HEK293 (cell line): ENCODE measurements at regions not wholly inside any gene's neighbourhood (a gene's known extent, or its start where the extent isn't known, plus 50 kb on each side); places are given as distances from the start of the nearest gene placed in this dataset.

Experiments
- CTCF ChIA-PET: fragments of 350-600 bp; formaldehyde crosslinking; extraction: SDS; loops from one replicate; lab custom pipeline; 2021; ENCODE audit warnings: antibody characterized with exemption; lab: Yijun Ruan, JAX
- POLR2A ChIA-PET: fragments of 300-600 bp; formaldehyde crosslinking; extraction: SDS; loops from one replicate; lab custom pipeline; 2020; ENCODE audit warnings: antibody characterized with exemption, inconsistent platforms; lab: Yijun Ruan, JAX
- H3K27ac ChIP-seq: fragments of 200-500 bp; sonication (Bioruptor generic); 2 replicates; pipeline ENCODE4 v1.5.1; 2014; ENCODE audit warnings: low read depth, low read length, control low read depth, inconsistent platforms; ENCODE audit errors: extremely low read depth
- H3K36me3 ChIP-seq, 2 experiments: fragments of 200-500 bp in 1 of 2; sonication (Bioruptor generic) in 1 of 2; 1 replicate in 1 of 2; 2 replicates in 1 of 2; pipeline ENCODE4 v1.5.1; 2014 to 2017; ENCODE audit warnings: inconsistent platforms in 2 of 2, low read length in 2 of 2; ENCODE audit not compliant: control insufficient read depth in 2 of 2, insufficient read depth in 1 of 2
- H3K4me1 ChIP-seq: fragments of 200-500 bp; sonication (Bioruptor generic); 2 replicates; pipeline ENCODE4 v1.5.1; 2014; ENCODE audit warnings: mild to moderate bottlenecking, low read length, inconsistent platforms; ENCODE audit not compliant: control insufficient read depth, insufficient read depth
- H3K4me3 ChIP-seq: 2 replicates; pipeline ENCODE4 v1.5.1; 2011; ENCODE audit warnings: low read depth, mild to moderate bottlenecking, control low read depth, low read length, moderate library complexity
- H3K9me3 ChIP-seq: fragments of 200-500 bp; sonication (Bioruptor generic); 2 replicates; pipeline ENCODE4 v1.5.1; 2014; ENCODE audit warnings: low read depth, low read length, inconsistent platforms; ENCODE audit not compliant: control insufficient read depth, insufficient read depth
- HOXD13 ChIP-seq: sonication (generic); formaldehyde crosslinking; IDR thresholded peaks from 2 replicates; pipeline ENCODE4 v1.8.0; 2022; ENCODE audit warnings: missing genetic modification reagents, borderline replicate concordance
- KLF17 ChIP-seq: fragments of 450-650 bp; formaldehyde crosslinking; IDR thresholded peaks from 2 replicates; pipeline ENCODE4 v1.5.1; 2016; ENCODE audit warnings: missing biosample characterization, missing genetic modification characterization
- KLF9 ChIP-seq: fragments of 450-650 bp; formaldehyde crosslinking; IDR thresholded peaks from 2 replicates; pipeline ENCODE4 v1.5.1; 2016; ENCODE audit warnings: missing biosample characterization, missing genetic modification characterization, low read depth
- MEIS1 ChIP-seq: sonication (generic); formaldehyde crosslinking; IDR thresholded peaks from 2 replicates; pipeline ENCODE4 v1.8.1; 2022; ENCODE audit warnings: missing genetic modification reagents, mild to moderate bottlenecking, borderline replicate concordance
- MZF1 ChIP-seq: fragments of 450-650 bp; formaldehyde crosslinking; IDR thresholded peaks from 2 replicates; pipeline ENCODE4 v1.5.1; 2017; ENCODE audit warnings: missing biosample characterization, missing genetic modification characterization, borderline replicate concordance
- SP2 ChIP-seq: fragments of 450-650 bp; formaldehyde crosslinking; IDR thresholded peaks from 2 replicates; pipeline ENCODE4 v1.5.1; 2016; ENCODE audit warnings: missing biosample characterization, missing genetic modification characterization
- YY1 ChIP-seq: fragments of 450-650 bp; formaldehyde crosslinking; IDR thresholded peaks from 2 replicates; pipeline ENCODE4 v1.5.1; 2018; ENCODE audit warnings: missing biosample characterization, missing genetic modification characterization
- ZBTB49 ChIP-seq: fragments of 450-650 bp; formaldehyde crosslinking; IDR thresholded peaks from 2 replicates; pipeline ENCODE4 v1.5.1; 2016; ENCODE audit warnings: missing biosample characterization, missing genetic modification characterization, low read depth
- ZFP37 ChIP-seq: fragments of 450-650 bp; formaldehyde crosslinking; IDR thresholded peaks from 2 replicates; pipeline ENCODE4 v1.5.1; 2016; ENCODE audit warnings: missing biosample characterization, missing genetic modification characterization
- ZNF132 ChIP-seq: fragments of 450-650 bp; formaldehyde crosslinking; IDR thresholded peaks from 2 replicates; pipeline ENCODE4 v1.5.1; 2017; ENCODE audit warnings: missing biosample characterization, missing genetic modification characterization, borderline replicate concordance
- ZNF169 ChIP-seq: fragments of 450-650 bp; formaldehyde crosslinking; IDR thresholded peaks from 2 replicates; pipeline ENCODE4 v1.5.1; 2016; ENCODE audit warnings: missing biosample characterization, missing genetic modification characterization
- ZNF19 ChIP-seq: fragments of 450-650 bp; formaldehyde crosslinking; IDR thresholded peaks from 2 replicates; pipeline ENCODE4; 2016; ENCODE audit warnings: missing biosample characterization, missing genetic modification characterization, low read depth
- ZNF214 ChIP-seq: fragments of 450-650 bp; formaldehyde crosslinking; IDR thresholded peaks from 2 replicates; pipeline ENCODE4 v1.5.1; 2017; ENCODE audit warnings: missing biosample characterization, mild to moderate bottlenecking, missing genetic modification characterization, borderline replicate concordance
- ZNF311 ChIP-seq: fragments of 450-650 bp; formaldehyde crosslinking; IDR thresholded peaks from 2 replicates; pipeline ENCODE4 v1.5.1; 2017; ENCODE audit warnings: missing biosample characterization, missing genetic modification characterization, borderline replicate concordance
- ZNF350 ChIP-seq: fragments of 450-650 bp; formaldehyde crosslinking; IDR thresholded peaks from 2 replicates; pipeline ENCODE4 v1.5.0; 2017; ENCODE audit warnings: missing biosample characterization, mild to moderate bottlenecking, missing genetic modification characterization
- ZNF501 ChIP-seq: fragments of 450-650 bp; formaldehyde crosslinking; IDR thresholded peaks from 2 replicates; pipeline ENCODE4 v1.5.1; 2016; ENCODE audit warnings: missing biosample characterization, missing genetic modification characterization
- ZNF529 ChIP-seq: fragments of 450-650 bp; formaldehyde crosslinking; IDR thresholded peaks from 2 replicates; pipeline ENCODE4 v1.5.1; 2017; ENCODE audit warnings: missing genetic modification characterization, missing biosample characterization; ENCODE audit not compliant: insufficient replicate concordance
- ZNF530 ChIP-seq: fragments of 450-650 bp; formaldehyde crosslinking; IDR thresholded peaks from 2 replicates; pipeline ENCODE4 v1.5.1; 2016; ENCODE audit warnings: low read depth, missing biosample characterization, missing genetic modification characterization
- ZNF558 ChIP-seq: fragments of 450-650 bp; formaldehyde crosslinking; IDR thresholded peaks from 2 replicates; pipeline ENCODE4 v1.5.1; 2016; ENCODE audit warnings: missing biosample characterization, missing genetic modification characterization
- ZNF560 ChIP-seq: fragments of 450-650 bp; formaldehyde crosslinking; IDR thresholded peaks from 2 replicates; pipeline ENCODE4 v1.5.1; 2017; ENCODE audit warnings: missing biosample characterization, missing genetic modification characterization, borderline replicate concordance
- ZNF571 ChIP-seq: fragments of 450-650 bp; formaldehyde crosslinking; IDR thresholded peaks from 2 replicates; pipeline ENCODE4 v1.5.0; 2017; ENCODE audit warnings: missing biosample characterization, missing genetic modification characterization
- ZNF585B ChIP-seq: fragments of 450-650 bp; formaldehyde crosslinking; IDR thresholded peaks from 2 replicates; pipeline ENCODE4 v1.5.1; 2016; ENCODE audit warnings: missing biosample characterization, missing genetic modification characterization
- ZNF623 ChIP-seq: fragments of 450-650 bp; formaldehyde crosslinking; IDR thresholded peaks from 2 replicates; pipeline ENCODE4 v1.5.1; 2016; ENCODE audit warnings: missing biosample characterization, missing genetic modification characterization
- ZNF624 ChIP-seq: fragments of 450-650 bp; formaldehyde crosslinking; IDR thresholded peaks from 2 replicates; pipeline ENCODE4 v1.5.1; 2017; ENCODE audit warnings: missing biosample characterization, missing genetic modification characterization
- ZNF670 ChIP-seq: fragments of 450-650 bp; formaldehyde crosslinking; IDR thresholded peaks from 2 replicates; pipeline ENCODE4 v1.5.1; 2016; ENCODE audit warnings: missing biosample characterization, missing genetic modification characterization, low read depth
- ZSCAN23 ChIP-seq: fragments of 450-650 bp; formaldehyde crosslinking; IDR thresholded peaks from 2 replicates; pipeline ENCODE4 v1.5.1; 2016; ENCODE audit warnings: missing biosample characterization, missing genetic modification characterization
- ZSCAN30 ChIP-seq: fragments of 450-650 bp; IDR thresholded peaks from 2 replicates; pipeline ENCODE4 v1.5.1; 2018; ENCODE audit warnings: missing biosample characterization, mild to moderate bottlenecking, missing genetic modification characterization, moderate library complexity

DNA sequence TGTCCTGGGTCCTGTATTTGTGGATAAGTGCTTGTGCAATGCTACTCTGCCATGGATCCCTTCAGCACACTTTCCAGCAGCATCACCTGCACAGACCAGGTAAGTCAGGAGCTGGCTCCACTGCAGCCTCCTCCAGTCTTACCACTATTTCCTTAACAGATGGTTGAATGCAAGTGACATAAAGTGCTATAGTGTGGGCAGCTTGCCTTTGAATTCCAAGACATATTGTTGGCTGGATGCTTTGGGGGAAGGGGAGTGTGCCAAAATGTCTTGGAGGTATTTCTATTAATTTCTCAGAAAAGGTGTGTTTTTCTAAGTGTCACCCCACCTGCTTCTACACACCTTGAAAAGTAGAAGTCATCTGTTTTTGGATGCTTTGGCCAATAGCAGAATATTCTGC, 352.2 kb upstream of the SUCLG2 start:
- no peaks in the 10 kb centered on the region for H3K36me3 ChIP-seq
- H3K27ac ChIP-seq = no peak overlapping the region
- POLR2A ChIA-PET = no interaction called here
- no peak overlapping the region for H3K4me3 ChIP-seq
- H3K4me1 ChIP-seq = no peaks in the 10 kb centered on the region
- TF ChIP-seq ZFP37 (tag by site-specific recombination) (no peak), KLF9 (tag by site-specific recombination) (no peak), ZNF623 (tag by site-specific recombination) (no peak)
- no peaks in the 10 kb centered on the region for H3K9me3 ChIP-seq
- CTCF ChIA-PET = interaction anchor here (0.7 kb wide), 1 partner anchor 870 kb away, joined by 3 read pairs; no protein-coding TSS in a partner anchor

DNA sequence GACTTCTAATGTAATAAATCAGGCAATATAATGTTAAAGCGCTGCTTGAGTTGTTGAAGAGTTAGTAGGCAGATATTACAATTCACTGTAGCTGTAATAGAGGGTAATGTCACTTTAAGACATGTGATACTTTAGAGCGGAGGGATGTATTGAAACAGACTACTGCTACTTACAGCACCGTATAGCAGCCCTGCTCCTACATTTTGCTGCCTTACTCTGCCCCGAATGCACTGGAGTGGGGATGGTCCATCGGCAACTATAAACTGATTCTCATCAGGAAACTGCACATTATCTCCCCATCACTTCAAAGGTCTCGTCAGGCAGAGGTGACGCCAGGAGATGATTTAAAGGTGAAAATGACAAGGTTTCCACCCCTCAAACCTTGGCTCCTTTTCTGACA, 349.7 kb upstream of the SUCLG2 start:
- TF ChIP-seq ZNF529 (tag by site-specific recombination) (no peak), ZNF571 (tag by site-specific recombination) (no peak), MEIS1 (CRISPR knock-in tag) (no peak), ZNF624 (tag by site-specific recombination) (no peak)
- TF ChIP-seq, all 188 proteins: peak for 0
- H3K4me1 ChIP-seq = no peaks in the 10 kb centered on the region
- no peak overlapping the region for H3K27ac ChIP-seq
- no peaks in the 10 kb centered on the region for H3K36me3 ChIP-seq
- no peaks in the 10 kb centered on the region for H3K9me3 ChIP-seq
- ChIA-PET CTCF (no interaction called here), POLR2A (no interaction called here)
- no peak overlapping the region for H3K4me3 ChIP-seq

DNA sequence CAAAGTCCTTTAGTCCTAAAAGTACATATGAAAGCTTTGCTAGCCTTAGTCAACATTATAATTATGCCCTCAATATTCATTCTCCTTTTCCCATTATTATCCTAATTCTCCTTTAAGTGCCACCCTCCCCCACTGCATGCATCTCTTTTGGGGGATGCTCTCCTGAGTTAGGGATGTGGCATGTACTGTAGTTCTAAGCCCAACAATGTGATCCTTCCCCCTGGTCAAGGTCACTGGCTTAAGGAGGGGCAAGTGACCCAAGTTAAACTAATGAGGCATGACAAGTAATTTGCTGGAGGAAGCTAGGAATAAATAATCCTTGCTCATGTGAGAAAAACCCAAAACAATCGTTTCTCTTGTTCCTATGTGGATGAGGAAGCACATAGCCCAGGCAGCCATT, 343.9 kb upstream of the SUCLG2 start:
- H3K27ac ChIP-seq = no peak overlapping the region
- CTCF ChIA-PET = no interaction called here
- TF ChIP-seq ZNF530 (tag by site-specific recombination) = no peak
- no peak for TF ChIP-seq ZNF132
- TF ChIP-seq MZF1 = no peak
- TF ChIP-seq ZNF169 (tag by site-specific recombination) = no peak
- no peak for TF ChIP-seq ZNF501 (tag by site-specific recombination)
- no peak for TF ChIP-seq ZNF558
- no peak for TF ChIP-seq ZBTB49 (tag by site-specific recombination)
- TF ChIP-seq ZNF311 (tag by site-specific recombination) = no peak
- no peak for TF ChIP-seq ZNF19 (tag by site-specific recombination)
- POLR2A ChIA-PET = no interaction called here
- H3K36me3 ChIP-seq = no peaks in the 10 kb centered on the region
- H3K9me3 ChIP-seq = no peaks in the 10 kb centered on the region
- H3K4me3 ChIP-seq = no peak overlapping the region
- H3K4me1 ChIP-seq = no peaks in the 10 kb centered on the region

DNA sequence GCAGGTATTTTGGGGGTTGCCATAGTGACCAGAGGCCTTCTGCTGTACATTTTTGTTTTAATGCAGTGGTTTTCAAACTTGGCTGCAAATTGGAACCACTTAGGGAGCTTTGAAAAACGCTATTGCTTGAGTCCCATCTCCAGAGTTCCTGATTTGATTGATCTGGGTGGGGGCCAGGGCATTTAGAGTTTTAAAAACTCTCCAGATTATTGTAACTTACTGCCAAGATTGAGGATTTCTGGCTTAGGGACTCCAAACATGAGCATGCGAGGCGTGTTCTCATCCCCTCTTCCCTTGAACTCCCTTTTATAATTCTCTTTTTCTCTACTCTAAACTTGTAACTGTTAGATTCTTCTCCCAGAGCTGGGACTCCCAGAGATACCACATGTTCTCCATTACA, 340.8 kb upstream of the SUCLG2 start:
- H3K9me3 ChIP-seq = no peaks in the 10 kb centered on the region
- ChIA-PET CTCF (no interaction called here), POLR2A (no interaction called here)
- H3K4me1 ChIP-seq = no peaks in the 10 kb centered on the region
- H3K36me3 ChIP-seq = no peaks in the 10 kb centered on the region
- no peak overlapping the region for H3K4me3 ChIP-seq
- H3K27ac ChIP-seq = no peak overlapping the region
- no peak for TF ChIP-seq KLF17 (tag by site-specific recombination)
- no peak for TF ChIP-seq SP2 (tag by site-specific recombination)
- no peak for TF ChIP-seq ZNF624 (tag by site-specific recombination)
- TF ChIP-seq YY1 (tag by site-specific recombination) = no peak
- TF ChIP-seq ZSCAN30 (tag by site-specific recombination) = no peak
- TF ChIP-seq ZNF560 (tag by site-specific recombination) = no peak
- TF ChIP-seq ZNF585B (tag by site-specific recombination) = no peak
- no peak for TF ChIP-seq ZSCAN23 (tag by site-specific recombination)
- TF ChIP-seq ZNF350 (tag by site-specific recombination) = no peak
- TF ChIP-seq ZNF214 (tag by site-specific recombination) = no peak
- TF ChIP-seq ZNF670 (tag by site-specific recombination) = no peak
- TF ChIP-seq HOXD13 (CRISPR knock-in tag) = no peak
